GM21717 (cell line): ENCODE measurements at regions not wholly inside any gene's neighbourhood (a gene's known extent, or its start where the extent isn't known, plus 50 kb on each side); places are given as distances from the start of the nearest gene placed in this dataset.
"Not testable (repeated sequence)": the region's sequence is repeated elsewhere in the genome, so short reads cannot be mapped to it uniquely, and the experiment has no call there.

Source experiments
- ATAC-seq: cut with Tn5 transposase; IDR thresholded peaks from one replicate; pipeline ENCODE4 v1.9.1; 2021; ENCODE audit warnings: mild to moderate bottlenecking, moderate library complexity; ENCODE audit not compliant: unreplicated experiment

DNA sequence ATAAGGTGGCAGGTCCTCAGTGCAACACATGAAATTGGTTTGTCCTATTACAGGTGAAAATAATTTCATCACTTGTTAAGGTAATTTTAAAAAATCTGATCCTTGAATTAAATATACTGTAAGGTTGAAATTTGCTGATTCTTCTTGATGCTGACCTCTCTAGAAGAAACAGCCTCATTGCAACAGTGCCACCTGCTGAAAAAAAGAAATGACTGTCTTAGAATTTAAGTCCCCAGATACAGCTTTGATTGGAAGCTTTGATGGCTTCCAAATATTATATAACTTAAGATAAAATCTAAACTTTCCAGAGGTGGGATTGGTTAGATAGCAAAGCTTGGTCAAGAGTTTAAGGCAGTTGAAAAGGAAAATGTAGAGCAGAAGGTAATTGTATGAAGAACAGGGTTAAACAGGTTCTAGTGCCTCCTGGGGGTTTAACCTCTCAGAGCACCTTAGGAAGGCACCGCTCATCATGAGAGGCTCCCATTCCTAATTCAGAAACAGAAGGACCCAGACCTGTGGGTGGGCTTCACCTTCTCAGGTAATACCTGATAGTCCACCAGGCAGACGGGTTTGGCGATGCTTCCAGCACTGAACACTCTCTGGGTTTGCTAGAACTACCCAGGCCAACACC lies 401.0 kb downstream of the PAX1 start:
- ATAC-seq: no peak

DNA sequence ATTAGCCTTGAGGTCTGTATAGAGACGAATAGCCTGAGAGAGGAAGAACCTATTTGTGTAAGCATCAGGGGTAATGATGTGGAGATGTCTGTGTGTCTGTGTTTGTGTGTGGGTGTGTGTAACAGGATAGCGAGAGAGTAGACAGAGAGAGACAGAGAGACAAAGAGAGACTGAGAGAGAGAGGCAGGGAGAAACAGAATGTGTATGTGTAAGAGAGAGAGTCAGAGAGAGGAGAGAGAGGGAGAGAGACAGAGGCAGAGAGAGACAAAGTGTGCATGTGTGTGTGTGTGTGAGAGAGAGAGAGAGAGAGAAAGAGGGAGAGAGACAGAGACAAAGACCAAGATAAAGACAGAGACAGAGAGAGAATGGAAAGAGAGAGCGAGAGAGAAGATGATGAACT lies 396.1 kb downstream of the PAX1 start:
- ATAC-seq: no peak

DNA sequence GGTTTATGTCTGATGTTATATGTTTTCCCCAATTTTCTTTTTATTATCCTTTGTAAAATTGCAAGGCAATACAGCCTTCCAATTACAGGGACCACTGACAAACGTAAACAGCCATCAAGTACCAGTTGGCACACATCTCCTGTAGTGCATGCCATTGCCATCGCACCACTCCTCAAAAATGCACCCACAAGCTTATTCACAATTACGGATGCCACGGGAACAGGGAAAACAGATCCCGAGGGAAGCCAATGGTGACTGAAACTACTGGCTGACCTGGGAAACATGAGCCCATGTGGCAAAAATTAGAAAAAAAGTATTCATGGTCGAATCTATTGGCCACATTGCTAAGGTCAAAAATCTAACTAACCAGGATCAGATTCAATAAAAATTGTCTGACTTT lies 395.2 kb downstream of the PAX1 start:
- no peak for ATAC-seq

DNA sequence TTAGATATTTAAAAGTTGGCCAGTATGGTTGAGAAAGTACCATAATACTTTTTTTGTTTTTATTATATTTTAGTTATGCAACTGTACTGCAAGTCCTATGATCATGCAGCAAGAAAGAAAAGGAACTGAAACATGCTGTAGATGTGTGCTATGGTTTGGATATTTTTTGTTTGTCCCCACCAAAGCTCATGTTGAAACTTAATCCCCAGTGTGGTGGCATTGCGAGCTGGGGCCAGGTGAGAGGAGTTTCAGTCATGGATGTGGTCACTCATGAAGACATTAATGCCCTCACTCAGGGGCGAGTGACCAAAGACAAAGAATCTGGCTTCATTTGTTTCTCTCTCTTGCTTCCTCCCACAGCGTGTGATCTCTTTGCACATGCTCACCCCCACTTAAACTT lies 393.9 kb downstream of the PAX1 start:
- ATAC-seq: no peak

DNA sequence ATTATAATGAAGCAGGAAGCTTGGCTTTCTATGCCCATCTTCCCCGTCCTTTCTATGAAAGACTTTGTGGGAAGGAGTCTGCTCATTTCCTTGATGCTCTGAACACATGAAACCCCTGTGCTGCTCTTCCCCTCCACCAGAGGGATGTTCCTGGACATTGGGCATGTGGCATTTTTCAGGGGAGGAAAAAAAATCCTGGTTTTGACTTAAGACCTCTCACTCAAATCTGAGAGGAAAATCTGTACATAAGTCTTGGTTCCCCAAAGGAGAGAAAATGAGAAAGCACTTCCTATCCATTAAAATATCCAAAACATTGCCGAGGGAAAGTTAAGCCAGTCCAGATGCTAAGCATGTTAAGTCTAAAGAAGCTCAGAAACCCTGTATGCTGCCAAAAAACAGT lies 393.0 kb downstream of the PAX1 start:
- no peak for ATAC-seq

DNA sequence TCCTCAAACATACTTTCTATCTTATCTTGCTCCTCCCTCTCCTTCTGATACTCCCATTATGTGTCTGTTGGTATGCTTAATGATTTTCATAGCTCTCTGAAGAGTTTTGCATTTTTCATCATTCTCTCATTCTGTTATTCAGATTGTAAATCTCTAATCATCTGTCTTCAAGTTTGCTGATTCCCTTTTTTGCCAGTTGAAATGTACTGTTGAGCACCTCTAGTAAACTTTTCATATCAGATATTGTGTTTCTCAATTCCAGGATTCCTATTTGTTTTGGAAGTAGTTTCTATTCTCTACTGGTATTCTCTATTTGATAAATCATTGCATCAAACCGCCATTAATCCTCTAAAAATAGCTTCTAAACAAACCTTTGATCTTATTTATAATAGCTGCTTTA lies 387.7 kb downstream of the PAX1 start:
- ATAC-seq: no peak

DNA sequence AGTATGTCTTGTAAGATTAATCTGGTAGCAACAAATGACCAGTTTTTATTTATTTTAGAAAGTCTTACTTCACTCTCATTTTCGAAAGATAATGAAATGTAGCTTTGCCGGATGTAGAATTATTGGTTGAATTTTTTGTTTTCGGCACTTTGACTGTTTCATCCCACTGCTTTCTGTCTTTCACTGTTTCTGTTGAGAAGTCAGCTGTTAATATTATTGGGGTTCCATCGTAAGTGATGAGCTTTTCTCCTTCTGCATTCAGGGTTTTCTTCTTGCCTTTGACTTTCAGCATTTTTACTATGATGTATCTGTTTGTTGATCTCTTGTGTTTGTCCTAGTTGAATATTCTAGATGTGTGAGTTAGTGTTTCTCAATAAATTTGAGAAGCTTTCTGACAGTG lies 383.4 kb downstream of the PAX1 start:
- ATAC-seq: no peak

DNA sequence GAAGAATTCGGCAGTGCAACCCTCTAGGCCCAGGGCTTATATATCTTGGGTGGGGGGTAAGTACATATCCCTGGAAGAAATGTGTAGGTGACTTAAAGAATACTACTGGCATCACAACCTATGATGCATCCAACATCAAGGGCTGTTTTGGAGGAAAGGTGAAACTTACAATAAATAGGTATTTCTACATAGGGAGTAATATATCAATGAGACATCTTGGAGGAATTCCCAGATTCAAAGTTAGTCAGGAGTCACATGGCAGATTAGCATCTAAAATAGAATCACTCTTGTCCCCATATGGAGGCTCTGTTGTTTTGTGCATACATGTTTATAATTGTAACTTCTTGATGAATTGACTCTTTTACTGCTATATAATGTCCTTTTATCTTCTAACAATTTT lies 375.5 kb downstream of the PAX1 start:
- ATAC-seq: no peak

DNA sequence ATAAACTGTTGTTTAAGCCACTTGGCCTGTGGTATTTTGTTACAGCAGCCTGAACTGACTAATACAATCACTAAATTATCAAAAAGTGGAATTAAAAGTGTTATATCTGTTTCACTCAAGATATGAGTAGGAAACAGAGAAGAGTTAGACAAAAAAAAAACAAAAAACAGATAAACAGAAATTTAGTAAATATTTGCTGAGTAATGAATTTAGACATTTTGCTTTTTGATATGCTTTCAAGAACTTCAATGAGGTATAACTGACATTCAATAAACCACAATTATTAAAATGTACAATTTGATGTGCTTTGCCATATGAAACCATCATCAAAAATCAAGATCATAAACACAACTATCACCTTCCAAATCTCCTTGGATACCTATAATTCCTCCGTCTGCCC lies 369.2 kb downstream of the PAX1 start:
- ATAC-seq: no peak

DNA sequence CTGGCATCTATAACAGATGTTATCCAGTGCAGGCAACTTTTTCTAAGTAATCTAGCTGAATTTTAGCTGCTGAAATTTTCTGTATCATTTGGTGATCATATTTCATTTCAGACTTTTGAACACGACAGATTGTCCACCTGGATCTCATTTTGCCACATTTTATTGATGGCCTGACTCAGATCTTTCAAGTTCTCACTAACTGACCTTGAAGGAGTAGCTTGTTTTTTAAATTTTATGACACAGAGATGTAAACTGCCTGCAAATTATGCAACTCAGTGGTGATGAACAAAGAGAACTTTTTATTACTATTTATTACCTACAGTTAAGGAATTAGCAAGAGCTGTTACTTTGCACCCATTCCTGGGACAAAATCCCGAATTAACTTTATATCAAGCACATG lies 366.4 kb downstream of the PAX1 start:
- no peak for ATAC-seq

DNA sequence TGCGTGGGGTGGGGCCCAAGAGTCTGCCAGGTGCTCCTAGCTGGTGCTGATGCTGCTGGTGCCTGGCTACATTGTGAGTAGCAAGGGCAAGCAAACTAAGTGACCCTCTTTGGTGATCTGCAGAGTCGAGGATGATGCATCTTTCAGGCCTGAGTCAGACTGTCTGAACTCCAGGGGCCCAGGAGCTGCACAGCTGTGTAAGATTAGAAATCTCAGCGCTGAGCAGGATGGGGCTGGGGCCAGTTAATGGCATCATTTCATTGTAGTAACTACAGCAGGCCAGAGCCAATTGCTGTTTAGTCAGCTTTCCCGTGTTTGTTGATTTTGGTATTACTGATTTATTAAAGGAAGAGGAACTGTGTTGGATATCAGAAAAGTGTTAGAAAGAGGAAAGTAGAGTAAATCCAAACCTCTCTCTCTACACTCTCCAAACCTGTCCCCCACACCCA lies 365.2 kb downstream of the PAX1 start:
- ATAC-seq: no peak

DNA sequence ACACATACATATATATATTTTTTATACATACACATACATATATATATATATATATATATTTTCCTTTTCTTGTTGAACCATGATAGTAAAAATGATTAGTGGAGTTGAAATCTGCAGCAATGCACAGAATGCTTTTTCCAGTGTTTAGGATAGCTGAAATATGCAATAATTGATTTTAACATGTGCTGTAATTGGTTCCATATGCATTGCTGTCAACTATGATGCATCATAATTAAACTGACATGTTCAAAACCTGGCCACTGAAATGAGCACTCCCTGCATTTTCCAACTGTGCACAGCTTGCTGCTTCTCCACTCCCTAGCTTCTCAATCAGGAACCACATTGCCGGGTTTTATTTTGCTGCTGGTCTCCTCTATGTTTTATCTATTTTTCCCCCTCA lies 358.3 kb downstream of the PAX1 start:
- ATAC-seq: no peak

DNA sequence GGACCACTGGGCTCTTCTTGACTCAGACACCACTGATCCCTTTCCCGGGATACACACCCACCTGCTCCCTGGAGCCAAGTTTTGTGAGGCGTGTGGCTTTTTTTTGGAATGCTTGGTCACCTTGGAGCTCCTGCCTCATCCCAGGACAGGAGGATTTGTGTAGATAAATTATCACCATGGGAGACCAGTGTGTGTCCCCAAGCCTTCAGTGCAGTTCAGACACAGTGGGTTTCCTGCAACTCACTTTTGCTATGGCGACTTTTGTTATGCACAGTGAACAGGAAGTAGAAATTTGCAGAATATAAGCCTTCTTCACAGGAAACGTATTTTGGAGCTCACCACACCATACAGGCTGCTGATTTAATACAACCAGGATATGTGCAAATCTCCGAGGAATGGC lies 357.4 kb downstream of the PAX1 start:
- no peak for ATAC-seq

DNA sequence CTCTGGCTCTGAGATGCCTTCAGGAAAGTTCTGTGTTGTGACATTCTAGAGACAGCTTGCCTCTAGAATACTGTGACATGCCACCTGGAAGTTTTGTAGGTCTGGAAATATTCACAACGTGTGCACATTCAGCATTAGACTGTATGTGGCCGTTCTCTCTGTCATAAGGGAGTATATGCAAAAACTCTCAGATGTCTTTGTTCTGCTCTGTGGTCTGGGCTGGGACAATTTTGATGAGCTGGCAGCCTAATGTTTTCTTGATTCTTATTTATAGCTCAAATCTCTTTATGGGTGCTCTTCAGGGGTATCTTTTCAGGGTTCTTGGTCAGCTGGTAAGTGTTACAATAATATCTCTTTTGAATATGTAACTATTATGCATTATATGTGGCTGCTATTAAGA lies 355.1 kb downstream of the PAX1 start:
- no peak for ATAC-seq

DNA sequence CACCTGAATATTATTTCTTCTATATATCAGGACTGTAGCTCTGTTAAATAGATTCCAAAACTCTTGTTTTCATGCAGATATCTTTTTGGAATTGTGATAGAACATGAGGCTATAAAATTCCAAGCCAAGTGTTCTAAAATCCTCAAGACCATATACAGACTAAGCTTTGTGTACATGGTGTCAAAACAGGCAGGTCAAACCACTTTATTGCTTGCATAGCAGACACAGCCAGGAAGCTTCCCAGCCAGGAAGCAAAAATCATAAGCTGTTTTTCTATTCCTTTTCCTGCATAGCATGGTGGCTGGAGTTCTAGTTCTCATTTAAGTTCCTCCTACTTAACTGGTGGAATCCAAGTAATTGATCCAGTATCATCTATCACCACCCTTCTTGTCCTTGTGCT lies 353.3 kb downstream of the PAX1 start:
- no peak for ATAC-seq

DNA sequence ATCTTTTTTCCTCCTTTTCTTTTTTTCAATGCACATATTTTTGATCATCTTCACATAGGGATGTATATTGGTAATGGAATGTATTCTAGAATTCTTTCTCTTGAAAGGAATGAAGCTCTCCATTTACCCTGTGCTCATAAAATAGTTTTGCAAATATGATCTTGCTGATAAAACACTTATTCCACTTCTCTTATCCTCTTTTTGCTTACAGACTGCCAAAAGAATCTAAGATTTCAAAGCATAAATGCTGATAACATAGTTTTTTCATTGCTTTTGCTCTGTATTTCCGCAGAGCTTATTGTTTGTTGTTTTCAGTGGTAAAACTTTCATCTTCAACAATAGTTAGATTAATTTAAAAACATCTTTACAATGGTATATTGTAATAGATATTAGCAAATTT lies 350.5 kb downstream of the PAX1 start:
- ATAC-seq: no peak

DNA sequence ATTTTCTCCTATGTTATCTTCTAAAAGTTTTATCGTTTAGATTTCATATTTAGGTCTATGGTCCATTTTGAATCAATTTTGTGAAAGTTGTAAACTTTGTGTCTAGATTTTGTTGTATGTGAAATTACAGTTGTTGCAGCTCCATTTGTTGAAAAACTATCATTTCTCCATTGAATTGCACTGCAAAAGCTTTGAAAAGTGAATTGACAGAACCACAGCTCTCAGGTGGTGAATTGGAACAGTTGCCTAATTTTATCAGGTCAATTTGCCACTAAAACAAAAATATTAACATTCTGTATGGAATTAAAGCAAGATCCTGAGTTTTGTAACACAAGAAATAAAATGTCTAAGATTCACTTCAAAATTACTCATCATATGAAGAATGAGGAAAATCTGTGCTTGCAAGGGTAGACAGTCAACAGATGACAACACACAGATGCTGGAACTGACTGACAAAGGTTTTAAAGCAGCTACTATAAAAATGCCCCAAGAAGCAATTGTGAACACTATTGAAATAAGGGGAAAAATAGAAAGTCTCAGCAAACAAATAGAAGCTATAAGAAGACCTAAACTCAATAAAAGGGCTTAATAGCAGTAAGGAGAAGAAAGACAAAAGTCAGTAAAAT lies 346.7 kb downstream of the PAX1 start:
- ATAC-seq: no peak

DNA sequence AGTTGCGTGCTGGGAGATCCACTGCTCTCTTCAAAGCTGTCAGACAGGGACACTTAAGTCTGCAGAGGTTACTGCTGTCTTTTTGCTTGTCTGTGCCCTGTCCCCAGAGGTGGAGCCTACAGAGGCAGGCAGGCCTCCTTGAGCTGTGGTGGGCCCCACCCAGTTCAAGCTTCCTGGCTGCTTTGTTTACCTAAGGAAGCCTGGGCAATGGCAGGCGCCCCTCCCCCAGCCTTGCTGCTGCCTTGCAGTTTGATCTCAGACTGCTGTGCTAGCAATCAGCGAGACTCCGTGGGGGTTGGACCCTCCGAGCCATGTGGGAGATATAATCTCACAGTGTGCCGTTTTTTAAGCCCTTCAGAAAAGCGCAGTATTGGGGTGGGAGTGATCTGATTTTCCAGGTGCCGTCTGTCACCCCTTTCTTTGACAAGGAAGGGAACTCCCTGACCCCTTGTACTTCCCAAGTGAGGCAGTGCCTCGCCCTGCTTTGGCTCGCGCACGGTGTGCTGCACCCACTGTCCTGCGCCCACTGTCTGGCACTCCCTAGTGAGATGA lies 340.6 kb downstream of the PAX1 start:
- not testable (repeated sequence) for ATAC-seq

DNA sequence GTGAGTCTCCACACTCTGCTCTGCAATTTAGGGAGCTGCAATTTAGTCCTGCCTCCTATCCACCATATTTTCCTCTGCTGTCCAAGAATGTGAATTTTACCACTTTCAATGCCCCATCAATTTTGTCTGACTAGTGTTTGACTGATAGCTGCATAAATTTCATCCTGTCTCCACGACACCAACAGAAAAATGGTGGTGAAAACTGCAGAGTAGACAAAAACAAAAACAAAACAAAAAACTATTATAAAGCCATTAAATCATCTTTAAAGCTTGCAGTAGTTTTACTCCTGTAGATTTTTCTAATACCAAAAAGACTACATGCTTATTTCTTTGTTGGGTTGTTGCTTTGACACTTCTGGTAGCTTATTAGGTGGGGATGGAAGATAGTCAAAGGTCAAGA lies 322.0 kb downstream of the PAX1 start:
- no peak for ATAC-seq

DNA sequence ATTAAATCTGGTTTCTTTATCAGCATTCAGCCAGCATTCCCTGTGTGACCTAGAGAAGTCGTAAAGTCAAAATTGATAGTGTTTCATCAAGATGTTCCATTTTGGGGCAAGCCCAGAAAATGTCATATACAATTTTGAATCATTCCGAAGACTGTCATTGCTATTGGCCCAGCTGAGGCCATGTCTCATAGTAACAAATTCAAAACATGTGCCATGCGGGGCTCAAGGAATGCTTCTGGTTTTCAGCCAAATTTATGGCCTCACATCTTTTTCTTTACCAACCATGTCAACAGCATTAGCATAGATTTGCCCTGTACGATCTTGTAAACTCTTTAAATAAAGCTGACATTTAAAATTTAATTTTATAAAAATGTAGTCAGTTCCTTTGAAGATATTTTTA lies 314.7 kb downstream of the PAX1 start:
- no peak for ATAC-seq

DNA sequence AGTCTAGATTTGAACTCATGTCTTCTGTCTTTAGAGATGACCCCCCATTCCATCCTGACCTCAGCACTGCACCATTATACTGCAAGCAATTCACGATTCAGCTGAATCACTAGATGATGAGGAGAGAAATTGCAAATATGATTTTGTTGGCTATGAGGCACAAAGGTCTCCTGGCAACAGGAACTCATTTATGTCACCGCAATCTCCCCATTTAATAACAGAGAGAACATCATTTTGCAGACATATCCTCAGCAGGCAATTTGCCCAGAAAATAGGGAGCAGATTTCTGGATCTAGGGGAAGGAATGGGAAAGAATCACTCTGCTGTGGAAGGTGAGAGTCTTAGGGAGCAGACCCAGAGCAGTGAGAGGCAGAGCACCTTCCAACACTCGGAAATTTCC lies 303.0 kb downstream of the PAX1 start:
- ATAC-seq: no peak

DNA sequence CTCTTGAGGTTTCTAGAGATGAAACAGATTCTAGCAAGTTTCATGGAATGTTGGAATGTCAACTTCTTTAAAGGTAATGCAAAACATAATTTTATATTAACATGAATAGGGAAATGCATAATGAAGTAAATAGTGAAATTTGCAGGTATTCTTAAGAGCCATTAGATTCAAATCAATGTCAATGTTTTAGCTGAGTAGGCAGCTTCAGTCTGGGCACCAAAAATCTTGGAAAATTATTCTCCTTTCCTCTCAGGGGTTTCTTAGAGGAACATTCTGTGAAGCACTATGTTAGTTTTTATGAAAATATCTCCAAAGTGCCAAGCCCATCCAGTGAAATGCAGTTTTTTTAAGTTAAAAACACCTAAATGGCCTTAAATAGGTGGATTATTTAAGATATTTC lies 300.8 kb downstream of the PAX1 start:
- ATAC-seq: no peak

DNA sequence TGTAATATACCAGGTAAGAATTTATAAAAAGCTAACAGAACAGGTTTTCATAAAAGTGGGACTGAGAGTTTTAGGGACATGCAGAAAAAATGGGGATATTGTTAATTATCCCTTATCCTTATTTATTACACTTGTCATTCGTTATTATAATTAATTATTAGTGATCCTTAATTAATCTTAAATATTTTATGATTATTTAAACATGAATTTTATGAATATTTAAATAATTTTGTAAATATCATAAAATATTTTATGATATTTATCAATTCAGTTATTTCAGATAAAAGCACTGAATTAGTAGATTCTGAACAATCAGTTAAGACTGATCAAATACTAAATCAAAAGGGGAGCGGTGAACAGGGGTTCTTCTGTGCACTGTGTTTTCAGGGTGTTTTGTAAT lies 300.1 kb downstream of the PAX1 start:
- ATAC-seq: no peak
